ENCODE measurements at regions not wholly inside any gene's neighbourhood (a gene's known extent, or its start where the extent isn't known, plus 50 kb on each side); places are given as distances from the start of the nearest gene placed in this dataset.

GRCh38 chr5:9801908-9802307, 171.8 kb upstream of the TAS2R1 start:
- Histone ChIP-seq H3K79me2 (ENCODE audit: control insufficient read depth in 1 of 2, insufficient read depth in 2 of 2, low read length in 2 of 2) (no peaks in the 10 kb centered on the region), H3K18ac (ENCODE audit: extremely low read depth, low read length) (no peak overlapping the region), H3K79me1 (ENCODE audit: low read depth, low read length) (no peaks in the 10 kb centered on the region), H3K27ac (ENCODE audit: low read depth, low read length) (no peak overlapping the region), H3K56ac (replicated peaks; ENCODE audit: insufficient read length, low read depth, low read length) (no peak overlapping the region), H2AFZ (ENCODE audit: low read length) (no peak overlapping the region), H4K8ac (ENCODE audit: extremely low read depth, insufficient read depth, low read length) (no peak overlapping the region; the same call in 1 of the 2 replicates), H3K4me2 (ENCODE audit: insufficient read depth in 1 of 2, low read depth in 2 of 2, low read length in 2 of 2) (no peak overlapping the region), H2BK15ac (ENCODE audit: low read length) (no peak overlapping the region), H2AK5ac (ENCODE audit: low read depth, low read length) (no peak overlapping the region), H4K20me1 (replicated peaks in 1 of 2; ENCODE audit: control insufficient read depth in 1 of 2, insufficient read depth in 2 of 2, low read length in 2 of 2) (no peaks in the 10 kb centered on the region), H3K14ac (ENCODE audit: insufficient read length) (no peak overlapping the region), H3K23ac (ENCODE audit: insufficient read length) (no peak overlapping the region), H3K4ac (replicated peaks; ENCODE audit: insufficient read length, low read depth, low read length) (no peak overlapping the region), H2BK5ac (ENCODE audit: low read depth, low read length) (no peak overlapping the region), H3K23me2 (ENCODE audit: low read depth, low read length) (no peaks in the 10 kb centered on the region), H2BK120ac (replicated peaks; ENCODE audit: low read depth, low read length) (no peak overlapping the region), H3K36me3 (ENCODE audit: control insufficient read depth in 2 of 4, insufficient read depth in 4 of 4, low read length in 3 of 4) (no peaks in the 10 kb centered on the region), H4K5ac (ENCODE audit: insufficient read length, low read depth, low read length) (no peak overlapping the region), H3K9me3 (ENCODE audit: insufficient read depth in 2 of 2, low read depth in 1 of 2, low read length in 1 of 2) (no peaks in the 10 kb centered on the region), H4K91ac (replicated peaks; ENCODE audit: insufficient read length, low read length) (no peak overlapping the region), H2BK12ac (ENCODE audit: low read depth, low read length) (no peak overlapping the region), H3K4me3 (ENCODE audit: extremely low read depth in 1 of 4, insufficient read depth in 2 of 4, low read depth in 3 of 4, low read length in 4 of 4) (no peak overlapping the region), H3K27me3 (replicated peaks in 1 of 4; ENCODE audit: control insufficient read depth in 3 of 4, extremely low read depth in 1 of 4, insufficient read depth in 3 of 4, low read length in 3 of 4) (no peaks in the 10 kb centered on the region), H2BK20ac (ENCODE audit: low read length) (no peak overlapping the region), H3K4me1 (replicated peaks in 1 of 4; ENCODE audit: control insufficient read depth in 3 of 4, insufficient read depth in 4 of 4, low read length in 3 of 4) (no peaks in the 10 kb centered on the region), H3K9ac (replicated peaks in 1 of 4; ENCODE audit: extremely low read depth in 1 of 4, low read depth in 3 of 4, low read length in 3 of 4) (no peak overlapping the region)
- FAIRE-seq (no peak), DNase-seq (ENCODE audit: low read depth in 1 of 2, low spot score in 2 of 2) (no peak)
- POLR2A ChIA-PET (ENCODE audit: partially characterized antibody), result no interaction called here
- TF ChIP-seq RXRA (IDR thresholded peaks at IDR 0.05; ENCODE audit: insufficient read depth, low read depth, low read length) (no peak), MAX (IDR thresholded peaks at IDR 0.05) (no peak), BCL11A (IDR thresholded peaks at IDR 0.05; ENCODE audit: low read depth in 2 of 2, low read length in 2 of 2) (no peak), KDM1A (IDR thresholded peaks at IDR 0.05; ENCODE audit: borderline replicate concordance, low read length) (no peak), TAF7 (optimal IDR thresholded peaks at IDR 0.05; ENCODE audit: borderline replicate concordance, low read depth, low read length) (no peak), CTCF (IDR thresholded peaks at IDR 0.05; ENCODE audit: control extremely low read depth in 1 of 3, insufficient read depth in 1 of 3, low read depth in 1 of 3, low read length in 3 of 3) (peak in 2 of 3 experiments; percentile 13 to 24; a peak in 2 of 4 replicates)
- 96% methylated on average over 2 of the region's 2 CpGs; no CpG with 5 or more reads in 1 of the 2 experiments for WGBS, 2 experiments (ENCODE audit: extremely low coverage in 1 of 2, insufficient coverage in 1 of 2, insufficient read length in 1 of 2, insufficient replicate concordance in 2 of 2, low coverage in 1 of 2, low lambda C conversion rate in 2 of 2, missing lambda C conversion rate in 1 of 2)
- CTCF ChIA-PET (ENCODE audit: partially characterized antibody), result interaction anchor here (1.0 to 1.2 kb wide), 3 partner anchors 9 to 264 kb away, joined by 3 read pairs; no protein-coding TSS in a partner anchor
